Stimulated activated naive CD8-positive, alpha-beta T cell treated with anti-CD3 and anti-CD28 coated beads, Interleukin-15, Interleukin-2, amounts not matched to agents 100 U/mL and 50 U/mL, for 24 hours (primary cell): ENCODE measurements at regions not wholly inside any gene's neighbourhood (a gene's known extent, or its start where the extent isn't known, plus 50 kb on each side); places are given as distances from the start of the nearest gene placed in this dataset.

Experiments
- ATAC-seq: fragments of 150-1000 bp; cut with Tn5 transposase; one replicate; pipeline ENCODE4 v1.10.0; 2021
- DNase-seq: peaks from one replicate; pipeline ENCODE4 v3.0.0; 2021

DNA sequence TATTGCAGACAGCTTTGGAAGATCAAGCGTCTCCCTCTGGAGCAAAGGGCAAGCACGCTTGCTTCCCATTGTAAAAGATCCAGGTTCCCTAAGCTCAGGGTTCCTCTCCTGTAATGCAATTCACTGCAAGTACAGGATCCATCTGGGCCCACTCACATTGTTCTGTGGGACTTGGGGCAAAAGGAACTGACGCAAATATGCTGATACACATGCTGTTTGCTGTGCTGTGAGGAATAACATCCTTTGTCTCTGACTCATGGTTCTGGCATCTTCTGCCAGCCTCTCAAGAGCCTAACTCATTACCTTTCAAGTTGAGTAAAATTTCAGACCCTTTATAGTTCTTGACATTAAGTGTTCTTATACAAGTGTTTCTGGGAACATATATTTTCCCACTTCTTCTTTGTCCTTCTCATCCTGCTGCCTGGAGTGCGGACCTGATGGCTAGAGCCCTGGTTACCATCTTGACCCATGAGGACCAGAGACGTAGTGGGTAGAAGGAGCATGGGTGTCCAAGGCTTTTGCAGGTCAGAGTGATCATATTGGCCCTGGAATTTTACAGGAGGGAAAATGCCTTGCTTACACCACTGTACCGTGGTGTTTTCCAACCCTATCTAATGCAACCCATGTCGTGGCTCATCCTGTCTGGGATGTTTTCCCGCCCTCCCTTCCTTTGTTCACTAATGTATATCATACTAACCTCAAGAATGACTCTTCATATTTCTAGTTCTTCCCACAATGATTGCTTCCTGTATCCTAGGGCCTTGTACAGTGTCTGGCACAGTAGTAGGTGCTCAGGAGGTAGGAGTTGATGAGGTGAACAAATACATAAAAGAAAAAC is 145.7 kb upstream of the GLI2 start:
- DNase-seq (no peak), ATAC-seq (no peak)

GRCh38 chr2:120590841-120591240 is 144.8 kb upstream of the GLI2 start:
- no peak for ATAC-seq
- no peak for DNase-seq

- DNase-seq, result no peak
- no peak for ATAC-seq
These were observed 144.1 kb upstream of the GLI2 start for GRCh38 chr2:120591572-120591971.

- ATAC-seq (no peak), DNase-seq (no peak)
These were observed 143.6 kb upstream of the GLI2 start for GRCh38 chr2:120592084-120592483.

DNA sequence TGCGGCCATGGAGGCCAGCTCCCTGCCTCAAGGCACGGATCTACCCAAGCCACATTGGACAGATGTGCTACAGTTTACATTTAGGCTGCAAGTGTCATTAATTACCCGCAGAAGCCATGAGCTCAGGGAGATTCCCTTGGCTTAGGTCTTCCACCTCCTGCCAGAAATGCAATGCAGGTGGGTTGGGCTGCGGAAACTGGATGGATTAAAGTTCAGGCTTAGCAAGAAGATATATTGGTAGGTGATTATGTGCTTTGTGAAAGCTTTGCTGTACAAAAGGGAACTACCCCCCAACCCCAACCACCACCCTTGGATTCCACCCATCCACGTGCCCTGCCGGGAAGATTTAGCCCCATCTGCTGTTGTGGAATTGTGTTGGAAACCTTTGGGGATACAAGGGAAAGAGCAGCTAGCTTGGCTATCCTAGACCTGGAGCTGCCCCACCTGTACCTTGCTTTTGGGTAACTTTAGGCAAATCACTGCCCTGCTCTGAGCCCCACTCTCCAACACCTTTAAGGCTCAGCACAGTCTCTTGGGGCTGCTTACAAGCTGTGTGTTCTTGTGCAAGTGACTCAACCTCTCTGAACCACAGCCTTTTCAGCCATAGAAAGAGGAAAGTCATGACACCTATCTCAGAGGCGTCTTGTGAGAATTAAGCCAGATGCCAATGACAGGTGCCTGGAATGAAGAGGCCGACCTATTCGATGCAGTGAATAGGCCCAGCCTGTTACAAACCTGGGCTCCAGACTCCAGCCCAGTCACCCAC is 141.6 kb upstream of the GLI2 start:
- no peak for DNase-seq
- no peak for ATAC-seq

DNA sequence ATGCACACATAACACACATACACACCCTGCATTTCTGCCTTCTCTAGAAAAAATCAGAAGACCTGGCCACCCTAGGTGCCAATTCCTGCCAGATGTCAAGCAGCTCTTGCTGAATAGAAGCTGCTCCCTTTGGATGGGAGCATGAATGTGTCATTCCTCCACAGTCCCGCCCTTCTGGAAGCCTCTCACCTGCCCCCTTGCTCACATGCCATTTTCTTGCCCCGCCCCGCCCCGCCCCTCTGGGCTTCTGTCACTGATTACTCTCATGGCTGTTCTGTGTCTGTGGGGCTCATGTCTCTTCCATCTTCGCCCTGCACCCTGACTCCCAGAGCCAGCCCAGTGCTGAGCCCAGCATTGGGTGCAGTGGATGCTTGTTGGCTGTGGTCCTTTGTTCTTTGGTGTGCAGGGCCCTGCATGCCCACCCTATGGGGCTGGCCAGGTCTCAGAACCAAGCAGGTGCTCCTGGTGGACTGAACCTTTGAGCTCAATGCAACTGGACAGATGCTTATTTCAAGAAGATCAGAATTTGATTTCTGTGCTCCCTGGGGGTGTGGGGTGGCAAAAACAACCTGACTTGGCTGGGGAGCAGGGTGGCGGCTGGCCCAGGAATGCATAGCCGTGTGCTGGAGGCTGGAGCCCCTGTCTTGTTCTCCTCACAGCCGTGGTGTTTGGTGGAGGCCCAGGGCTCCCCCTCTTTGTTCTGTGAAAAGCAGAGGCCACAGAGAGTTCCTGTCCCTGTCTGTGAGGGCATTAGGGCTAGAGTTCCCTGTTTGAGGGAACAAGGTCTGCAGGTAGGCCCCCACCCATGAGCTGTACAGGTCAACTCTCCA is 140.6 kb upstream of the GLI2 start:
- no peak for ATAC-seq
- no peak for DNase-seq

- DNase-seq, result no peak
These were observed 139.9 kb upstream of the GLI2 start for GRCh38 chr2:120595739-120596138.

GRCh38 chr2:120596191-120596811 is 139.4 kb upstream of the GLI2 start:
- no peak for ATAC-seq
- no peak for DNase-seq

More at GRCh38 chr2:120595739-120596138, 139.9 kb upstream of the GLI2 start:
- no peak for ATAC-seq

DNA sequence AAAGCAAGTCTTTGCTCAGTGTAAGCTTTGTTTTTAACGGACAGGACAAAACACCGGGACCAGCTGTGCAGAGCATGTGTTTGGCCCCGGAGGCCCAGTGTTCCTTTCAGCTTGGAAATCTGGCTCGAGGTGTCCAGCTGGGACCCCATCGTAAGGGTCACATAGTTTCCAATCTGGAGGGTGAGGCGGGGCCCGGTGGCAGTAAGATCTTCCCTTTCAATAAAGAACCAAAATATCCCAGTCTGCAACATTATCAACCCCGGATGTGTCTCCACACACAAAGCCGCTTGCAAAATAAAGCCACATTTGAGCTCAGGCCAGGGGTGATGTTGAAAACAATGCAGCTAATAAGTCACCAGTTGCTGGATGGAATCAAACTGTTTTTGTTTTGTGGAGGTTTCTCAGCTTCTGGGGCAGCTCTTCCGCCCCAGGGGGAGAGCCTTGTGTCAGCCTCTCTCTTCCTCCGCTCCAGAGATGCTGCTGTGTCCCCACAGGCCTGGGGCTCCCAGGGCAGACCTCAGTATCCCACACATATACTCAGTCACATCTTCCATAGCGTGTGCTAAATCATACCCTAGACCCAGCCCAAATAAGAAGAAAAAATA is 138.6 kb upstream of the GLI2 start:
- ATAC-seq, result no peak
- no peak for DNase-seq

DNA sequence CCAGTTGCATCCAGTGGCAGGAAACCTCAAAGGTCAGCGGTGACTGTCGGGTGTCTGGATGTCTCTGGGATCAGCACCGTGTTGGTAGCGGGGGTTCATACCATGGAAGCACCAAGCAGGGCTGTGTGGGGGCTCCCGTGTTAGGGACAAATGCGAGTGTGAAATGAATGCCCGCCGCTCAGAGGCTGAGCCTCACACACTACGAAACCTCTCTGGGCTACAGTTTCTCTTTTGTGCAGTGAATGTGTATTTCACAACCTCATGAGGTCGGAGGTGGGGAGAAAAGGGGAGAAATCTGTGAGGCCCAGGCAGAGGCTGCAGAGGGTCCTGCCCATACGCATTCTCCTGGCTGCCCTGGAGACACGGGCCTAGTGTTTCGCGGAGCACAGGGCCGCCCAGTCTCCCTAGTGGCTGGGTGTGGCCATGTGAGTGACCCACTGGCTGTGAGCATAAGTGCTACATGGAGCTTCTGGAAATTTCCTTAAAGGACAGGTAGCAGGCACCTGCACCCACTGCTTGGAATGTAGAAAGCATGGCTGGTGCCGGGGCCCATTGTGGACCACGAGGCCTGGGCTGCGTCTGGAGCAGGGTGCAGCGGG is 138.0 kb upstream of the GLI2 start:
- no peak for DNase-seq
- no peak for ATAC-seq

DNA sequence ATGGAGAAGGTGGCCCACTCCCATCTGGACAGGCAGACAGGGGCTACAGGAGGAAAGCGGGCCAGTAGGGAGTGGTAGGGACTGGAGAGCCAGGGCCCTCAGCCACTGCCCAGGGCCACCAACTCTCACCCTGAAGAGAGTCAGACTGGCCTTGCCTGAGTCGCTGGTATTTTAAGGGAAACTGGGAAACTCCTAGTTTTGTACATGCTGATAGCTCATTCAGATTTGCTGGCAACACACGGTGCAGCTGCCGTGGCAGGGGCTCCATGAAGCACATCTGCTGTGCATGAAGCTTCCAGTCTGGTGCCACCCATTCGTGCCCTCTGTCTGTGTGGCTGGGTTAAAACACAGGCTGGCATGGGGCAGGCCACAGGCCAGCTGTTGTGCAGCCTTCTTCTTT is 137.3 kb upstream of the GLI2 start:
- no peak for ATAC-seq
- no peak for DNase-seq

DNA sequence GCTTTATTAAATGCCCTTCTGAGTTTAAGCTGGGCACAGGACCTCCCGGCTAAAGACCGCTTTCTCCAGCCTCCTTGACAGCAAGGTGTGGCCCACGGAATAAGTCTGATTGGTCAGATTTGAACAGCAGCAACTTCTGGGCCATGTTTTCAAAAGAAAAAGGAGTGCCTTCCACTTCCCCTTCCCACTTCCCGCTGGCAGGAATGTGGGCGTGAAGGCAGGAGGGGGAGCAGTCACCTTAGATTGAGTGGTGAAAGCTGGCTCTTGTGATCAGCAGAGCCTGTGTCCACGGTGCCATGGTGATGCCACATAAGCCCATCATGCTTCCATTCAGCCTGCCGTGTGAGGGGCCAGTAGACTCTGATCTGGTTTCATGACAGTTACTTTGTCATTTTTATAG is 136.6 kb upstream of the GLI2 start:
- ATAC-seq, result no peak

GRCh38 chr2:120599656-120600055 is 136.0 kb upstream of the GLI2 start:
- no peak for ATAC-seq
- no peak for DNase-seq

More for the DNA sequence above, 136.6 kb upstream of the GLI2 start:
- no peak for DNase-seq

- DNase-seq (no peak), ATAC-seq (no peak)
These were observed 135.3 kb upstream of the GLI2 start for GRCh38 chr2:120600335-120600734.

GRCh38 chr2:120600786-120601185 is 134.9 kb upstream of the GLI2 start:
- ATAC-seq (no peak), DNase-seq (no peak)

DNA sequence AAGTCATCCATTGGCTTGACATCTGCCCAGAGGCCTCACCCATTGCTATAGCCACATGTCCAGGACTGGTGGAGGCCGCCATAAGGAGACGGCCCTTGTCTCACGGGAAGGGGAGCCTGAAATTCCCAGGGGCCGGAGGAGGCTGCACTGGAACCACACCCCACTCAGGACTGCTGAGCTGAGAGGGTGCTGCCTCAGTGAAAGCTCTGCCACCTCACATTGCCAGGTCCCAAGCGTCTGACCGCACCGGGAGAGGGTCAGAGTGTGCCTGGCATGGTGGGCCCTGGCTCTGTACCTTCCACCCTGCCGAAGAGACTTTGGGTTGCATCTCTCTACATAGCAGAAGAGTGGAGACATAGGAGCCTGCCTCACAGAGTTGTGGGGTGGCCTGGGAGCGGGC is 134.1 kb upstream of the GLI2 start:
- ATAC-seq (no peak), DNase-seq (no peak)

- no peak for DNase-seq
- ATAC-seq, result no peak
These were observed 133.4 kb upstream of the GLI2 start for GRCh38 chr2:120602251-120602650.

DNA sequence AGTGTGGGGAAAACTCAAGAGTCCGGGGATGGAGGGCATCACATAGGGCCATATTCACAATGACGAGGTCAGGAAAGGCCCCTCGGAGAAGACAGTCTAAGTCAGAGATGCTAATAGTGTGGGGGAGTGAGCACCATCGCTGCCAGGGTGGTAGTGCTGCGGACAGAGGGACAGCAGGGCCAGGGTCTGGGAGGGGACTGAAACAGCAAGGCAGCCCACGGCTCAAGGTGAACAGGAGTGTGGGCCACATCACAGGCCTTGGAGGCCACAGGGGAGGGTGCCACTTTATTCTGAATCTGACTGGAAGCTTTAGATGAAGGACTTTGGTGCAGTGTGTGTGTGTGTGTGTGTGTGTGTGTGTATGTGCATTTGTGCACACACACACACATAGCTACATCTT is 130.9 kb upstream of the GLI2 start:
- no peak for DNase-seq
- ATAC-seq, result no peak

- DNase-seq (no peak), ATAC-seq (no peak)
These were observed 130.3 kb upstream of the GLI2 start for GRCh38 chr2:120605231-120605935.

- ATAC-seq (no peak), DNase-seq (no peak)
These were observed 129.4 kb upstream of the GLI2 start for GRCh38 chr2:120606280-120606679.

GRCh38 chr2:120606931-120607330 is 128.7 kb upstream of the GLI2 start:
- no peak for ATAC-seq

More at GRCh38 chr2:120606931-120607330, 128.7 kb upstream of the GLI2 start:
- no peak for DNase-seq
